ENCODE measurements at regions not wholly inside any gene's neighbourhood (a gene's known extent, or its start where the extent isn't known, plus 50 kb on each side); places are given as distances from the start of the nearest gene placed in this dataset.

- Mint-ChIP-seq H3K27ac (ENCODE audit: unreplicated experiment) (no peak overlapping the region), H3K36me3 (ENCODE audit: insufficient read depth, unreplicated experiment) (no peaks in the 10 kb centered on the region), H3K4me3 (ENCODE audit: low read depth, unreplicated experiment) (no peak overlapping the region), H3K4me1 (ENCODE audit: low read depth, unreplicated experiment) (no peaks in the 10 kb centered on the region), H3K27me3 (ENCODE audit: unreplicated experiment) (peaks cover 13% of the 10 kb centered on the region), H3K9me3 (ENCODE audit: low read depth, unreplicated experiment) (peaks cover 13% of the 10 kb centered on the region)
- intact Hi-C loops (cut with micrococcal nuclease; ENCODE audit: unreplicated experiment) = no loop called here
- no peak for DNase-seq
- CTCF ChIA-PET = no interaction called here
- BruUV-seq (replicated peaks) = no TSS peak
- no peak for TF ChIP-seq CTCF (IDR thresholded peaks at IDR 0.05; ENCODE audit: unreplicated experiment)
These were observed 163.0 kb upstream of the TMCC3 start for GRCh38 chr12:94813314-94813713.

- TF ChIP-seq CTCF (IDR thresholded peaks at IDR 0.05; ENCODE audit: unreplicated experiment) = no peak
- H3K27ac Mint-ChIP-seq (ENCODE audit: unreplicated experiment) = no peak overlapping the region
- no peaks in the 10 kb centered on the region for H3K4me1 Mint-ChIP-seq (ENCODE audit: low read depth, unreplicated experiment)
- no peak overlapping the region for H3K4me3 Mint-ChIP-seq (ENCODE audit: low read depth, unreplicated experiment)
- peaks cover 13% of the 10 kb centered on the region for H3K9me3 Mint-ChIP-seq (ENCODE audit: low read depth, unreplicated experiment)
- no TSS peak for BruUV-seq (replicated peaks)
- H3K36me3 Mint-ChIP-seq (ENCODE audit: insufficient read depth, unreplicated experiment) = no peaks in the 10 kb centered on the region
- DNase-seq = no peak
- intact Hi-C loops (cut with micrococcal nuclease; ENCODE audit: unreplicated experiment) = no loop called here
- CTCF ChIA-PET = no interaction called here
- peaks cover 13% of the 10 kb centered on the region for H3K27me3 Mint-ChIP-seq (ENCODE audit: unreplicated experiment)
These were observed 162.0 kb upstream of the TMCC3 start for GRCh38 chr12:94812345-94812744.

- CTCF ChIA-PET = no interaction called here
- DNase-seq = no peak
- Mint-ChIP-seq H3K9me3 (ENCODE audit: low read depth, unreplicated experiment) (peaks cover 13% of the 10 kb centered on the region), H3K36me3 (ENCODE audit: insufficient read depth, unreplicated experiment) (no peaks in the 10 kb centered on the region), H3K27me3 (ENCODE audit: unreplicated experiment) (peaks cover 13% of the 10 kb centered on the region), H3K4me1 (ENCODE audit: low read depth, unreplicated experiment) (no peaks in the 10 kb centered on the region), H3K27ac (ENCODE audit: unreplicated experiment) (no peak overlapping the region), H3K4me3 (ENCODE audit: low read depth, unreplicated experiment) (no peak overlapping the region)
- TF ChIP-seq CTCF (IDR thresholded peaks at IDR 0.05; ENCODE audit: unreplicated experiment) = no peak
- no TSS peak for BruUV-seq (replicated peaks)
- intact Hi-C loops (cut with micrococcal nuclease; ENCODE audit: unreplicated experiment) = no loop called here
These were observed 161.3 kb upstream of the TMCC3 start for GRCh38 chr12:94811611-94812010.

- H3K36me3 Mint-ChIP-seq (ENCODE audit: insufficient read depth, unreplicated experiment) = no peaks in the 10 kb centered on the region
- no peak overlapping the region for H3K27ac Mint-ChIP-seq (ENCODE audit: unreplicated experiment)
- TF ChIP-seq CTCF (IDR thresholded peaks at IDR 0.05; ENCODE audit: unreplicated experiment) = no peak
- peaks cover 6% of the 10 kb centered on the region for H3K9me3 Mint-ChIP-seq (ENCODE audit: low read depth, unreplicated experiment)
- CTCF ChIA-PET = interaction anchor here (0.7 kb wide), 1 partner anchor 196 kb away, joined by 3 read pairs; the partner anchor contains the start of gene NDUFA12
- H3K27me3 Mint-ChIP-seq (ENCODE audit: unreplicated experiment) = peaks cover 13% of the 10 kb centered on the region
- intact Hi-C loops (cut with micrococcal nuclease; ENCODE audit: unreplicated experiment) = no loop called here
- no peak overlapping the region for H3K4me3 Mint-ChIP-seq (ENCODE audit: low read depth, unreplicated experiment)
- no peak for DNase-seq
- no TSS peak for BruUV-seq (replicated peaks)
- no peaks in the 10 kb centered on the region for H3K4me1 Mint-ChIP-seq (ENCODE audit: low read depth, unreplicated experiment)
These were observed 157.6 kb upstream of the TMCC3 start for GRCh38 chr12:94807951-94808350.

All from Calu3 (cell line).